AG04449 (cell line): ENCODE measurements at regions not wholly inside any gene's neighbourhood (a gene's known extent, or its start where the extent isn't known, plus 50 kb on each side); places are given as distances from the start of the nearest gene placed in this dataset.

ENCODE experiments used
- CTCF ChIA-PET: fragments of 350-600 bp; formaldehyde crosslinking; extraction: SDS; loops from one replicate; lab custom pipeline; 2021; ENCODE audit warnings: antibody characterized with exemption; lab: Yijun Ruan, JAX
- POLR2A ChIA-PET: fragments of 400-600, 350-600 bp; formaldehyde crosslinking; extraction: SDS; loops from one replicate; lab custom pipeline; 2020; ENCODE audit warnings: antibody characterized with exemption, inconsistent platforms; lab: Yijun Ruan, JAX
- DNase-seq: peaks from one replicate; pipeline ENCODE4 v3.0.0-alpha.2; 2010; ENCODE audit warnings: low read depth, low spot score
- H3K4me3 ChIP-seq: 2 replicates; pipeline ENCODE4 v1.5.1; 2011; ENCODE audit warnings: low read depth, mild to moderate bottlenecking, control low read depth, low read length
- TF ChIP-seq, protein P1 (sequence below): IDR thresholded peaks from one replicate; pipeline ENCODE4 v1.5.1; 2011; ENCODE audit warnings: mild to moderate bottlenecking, moderate library complexity, low read length, control low read depth, inconsistent platforms; ENCODE audit not compliant: insufficient read depth; ENCODE audit errors: missing control alignments

DNA sequence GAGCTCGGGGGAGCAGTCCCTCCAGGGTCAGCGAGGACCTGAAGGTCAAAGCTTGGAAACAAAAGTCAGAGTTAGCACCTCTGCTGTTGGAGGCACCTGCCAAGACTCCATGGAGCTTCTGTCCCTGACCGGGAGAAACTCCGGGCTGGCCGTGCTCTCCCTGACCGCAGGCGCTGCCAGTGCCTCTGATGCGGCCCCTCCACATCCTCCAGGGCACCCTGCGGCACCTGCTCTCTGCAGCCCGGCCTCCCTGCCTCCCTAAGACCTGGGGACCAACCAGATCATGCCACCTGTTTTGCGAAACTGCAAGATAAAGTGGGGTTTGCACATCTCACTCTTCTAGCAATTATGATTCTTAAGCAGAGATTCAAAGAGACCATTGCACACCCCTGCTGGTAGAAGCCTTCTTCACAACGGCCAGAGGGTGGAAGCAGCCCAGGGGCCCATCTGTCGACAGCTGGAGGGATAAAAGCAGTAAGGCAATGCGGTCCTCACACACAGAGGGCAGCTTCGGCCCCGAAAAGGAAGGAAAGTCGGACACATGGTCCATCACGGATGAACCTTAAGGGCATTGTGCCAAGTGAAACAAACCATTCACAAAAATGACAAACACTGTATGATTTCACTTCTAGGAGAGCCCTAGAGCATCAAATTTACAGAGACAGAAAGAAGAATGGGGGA is 477.1 kb downstream of the BRD1 start:
- ChIA-PET CTCF (no interaction called here), POLR2A (no interaction called here)
- no peak overlapping the region for H3K4me3 ChIP-seq
- TF ChIP-seq, protein P1, sequence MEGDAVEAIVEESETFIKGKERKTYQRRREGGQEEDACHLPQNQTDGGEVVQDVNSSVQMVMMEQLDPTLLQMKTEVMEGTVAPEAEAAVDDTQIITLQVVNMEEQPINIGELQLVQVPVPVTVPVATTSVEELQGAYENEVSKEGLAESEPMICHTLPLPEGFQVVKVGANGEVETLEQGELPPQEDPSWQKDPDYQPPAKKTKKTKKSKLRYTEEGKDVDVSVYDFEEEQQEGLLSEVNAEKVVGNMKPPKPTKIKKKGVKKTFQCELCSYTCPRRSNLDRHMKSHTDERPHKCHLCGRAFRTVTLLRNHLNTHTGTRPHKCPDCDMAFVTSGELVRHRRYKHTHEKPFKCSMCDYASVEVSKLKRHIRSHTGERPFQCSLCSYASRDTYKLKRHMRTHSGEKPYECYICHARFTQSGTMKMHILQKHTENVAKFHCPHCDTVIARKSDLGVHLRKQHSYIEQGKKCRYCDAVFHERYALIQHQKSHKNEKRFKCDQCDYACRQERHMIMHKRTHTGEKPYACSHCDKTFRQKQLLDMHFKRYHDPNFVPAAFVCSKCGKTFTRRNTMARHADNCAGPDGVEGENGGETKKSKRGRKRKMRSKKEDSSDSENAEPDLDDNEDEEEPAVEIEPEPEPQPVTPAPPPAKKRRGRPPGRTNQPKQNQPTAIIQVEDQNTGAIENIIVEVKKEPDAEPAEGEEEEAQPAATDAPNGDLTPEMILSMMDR: no peak
- DNase-seq: no peak

DNA sequence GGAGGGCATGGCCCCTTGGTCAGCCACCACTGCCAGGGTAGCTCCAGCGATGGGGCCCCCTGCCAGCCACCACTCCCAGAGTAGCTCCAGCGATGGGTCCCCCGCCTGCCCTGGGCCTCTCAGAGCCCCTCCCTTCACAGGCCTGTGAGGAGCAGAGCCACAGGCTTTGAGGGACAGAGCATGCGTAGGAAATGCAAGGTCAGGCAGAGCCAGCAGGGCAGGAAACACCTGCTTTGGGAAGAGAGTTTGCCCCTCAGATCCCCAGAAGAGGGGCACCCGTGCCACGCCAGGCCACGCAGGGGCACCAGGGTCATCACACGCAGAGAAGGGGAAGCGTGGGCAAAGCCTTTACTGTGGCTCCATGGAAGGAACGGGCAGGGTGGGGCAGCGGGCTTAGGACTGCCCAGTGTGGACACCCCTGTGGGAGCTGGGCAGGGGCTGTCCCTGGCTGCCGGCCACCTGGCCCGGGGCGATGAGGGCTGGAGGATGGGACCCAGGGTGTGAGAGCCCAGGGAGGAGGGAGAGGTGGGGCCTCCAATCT is 477.8 kb downstream of the BRD1 start:
- POLR2A ChIA-PET: no interaction called here
- CTCF ChIA-PET: no interaction called here
- TF ChIP-seq, protein P1: no peak
- DNase-seq: no peak
- no peak overlapping the region for H3K4me3 ChIP-seq

DNA sequence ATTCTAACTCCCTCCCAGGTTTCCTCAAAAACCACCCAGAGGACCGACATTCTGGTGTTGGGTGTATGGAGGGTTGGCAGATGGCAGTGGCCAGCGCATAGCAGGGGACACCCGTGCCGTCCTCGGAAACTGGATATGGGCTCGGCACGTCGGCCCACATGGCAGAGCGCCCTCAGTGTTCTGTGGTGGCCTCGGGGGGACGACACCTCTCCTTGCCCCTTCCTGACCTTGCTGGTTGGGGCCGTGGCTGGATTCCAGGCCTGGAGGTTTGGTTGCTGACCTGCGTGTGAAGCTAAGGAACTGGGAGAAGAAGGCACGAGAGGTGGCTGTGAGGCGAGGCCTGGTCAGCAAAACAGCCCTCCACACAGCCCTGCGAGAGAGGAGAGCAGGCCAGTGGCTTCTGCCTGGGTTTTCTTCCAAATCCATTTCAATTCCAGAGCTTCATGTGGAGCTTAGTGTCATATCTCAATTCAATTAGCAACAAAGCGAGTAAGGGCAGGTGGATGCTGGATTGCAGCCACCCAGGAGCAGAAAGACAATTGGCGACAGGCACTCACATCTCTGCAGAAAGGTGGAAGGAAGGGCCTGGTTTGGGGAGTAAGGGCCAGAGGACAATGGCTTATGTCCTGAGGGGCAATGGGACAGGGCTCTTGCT is 478.4 kb downstream of the BRD1 start:
- ChIA-PET CTCF (no interaction called here), POLR2A (no interaction called here)
- no peak for DNase-seq
- no peak overlapping the region for H3K4me3 ChIP-seq
- TF ChIP-seq, protein P1: no peak

DNA sequence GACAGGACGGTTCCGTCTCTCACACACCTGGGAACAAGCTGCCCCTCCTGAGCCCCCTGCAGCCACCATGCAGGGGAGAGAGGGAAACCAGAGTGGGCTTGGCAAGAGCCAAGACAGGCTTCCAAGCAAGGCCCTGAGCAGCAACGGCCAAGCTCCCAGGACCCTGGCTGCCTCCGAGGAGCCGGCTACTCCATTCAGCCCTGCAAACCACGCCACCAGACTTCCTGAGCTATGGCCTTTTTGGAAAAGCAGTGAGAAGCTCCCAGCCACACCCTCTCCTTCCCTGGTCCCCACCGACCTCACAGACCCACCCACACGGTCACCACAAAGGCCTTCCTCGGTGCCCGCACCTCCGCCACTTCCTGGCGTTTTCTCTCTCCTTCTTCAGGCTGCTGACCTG is 479.0 kb downstream of the BRD1 start:
- TF ChIP-seq, protein P1: no peak
- DNase-seq: no peak
- POLR2A ChIA-PET: no interaction called here
- no peak overlapping the region for H3K4me3 ChIP-seq
- CTCF ChIA-PET: no interaction called here

DNA sequence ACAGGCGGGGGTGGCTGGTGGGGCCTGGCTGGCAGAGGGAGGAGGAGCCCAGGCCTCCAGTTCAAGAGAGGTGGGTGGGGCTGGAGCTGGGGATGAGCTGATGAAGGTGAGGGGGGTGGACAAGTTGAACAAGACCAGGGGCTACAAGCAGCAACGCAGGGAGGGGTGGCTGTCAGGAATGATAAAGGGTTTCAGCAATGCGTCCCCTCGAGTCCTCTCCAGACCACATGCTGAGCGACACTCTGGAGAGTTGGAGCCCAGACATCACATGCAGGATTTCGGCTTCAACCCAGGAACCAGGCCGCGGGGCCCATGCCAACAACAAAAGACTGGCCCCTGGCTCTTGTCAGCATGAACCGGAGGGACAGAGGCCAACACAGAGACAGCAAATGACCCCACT is 480.3 kb downstream of the BRD1 start:
- ChIA-PET CTCF (no interaction called here), POLR2A (no interaction called here)
- H3K4me3 ChIP-seq: no peak overlapping the region
- TF ChIP-seq, protein P1: no peak
- DNase-seq: no peak

DNA sequence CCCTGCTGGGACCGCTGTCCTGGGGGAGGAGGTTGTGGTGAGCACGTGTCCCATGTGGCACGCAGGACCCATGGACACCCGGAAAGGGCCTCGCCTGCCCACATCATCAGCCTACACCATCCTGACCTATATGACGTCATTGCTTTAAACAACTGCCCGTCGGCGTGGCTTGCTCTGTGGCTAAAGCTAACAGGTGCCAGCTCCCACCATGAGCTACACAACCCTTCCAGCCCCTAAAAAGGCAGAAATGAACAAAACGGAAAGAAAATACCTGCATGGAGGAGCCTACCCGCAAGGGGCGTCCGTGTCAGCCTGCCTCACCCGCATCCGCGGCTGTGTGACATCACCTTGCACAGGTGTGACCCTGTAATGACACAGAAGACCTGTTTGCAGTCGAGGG is 481.8 kb downstream of the BRD1 start:
- DNase-seq: no peak
- H3K4me3 ChIP-seq: no peak overlapping the region
- ChIA-PET POLR2A (no interaction called here), CTCF (no interaction called here)
- TF ChIP-seq, protein P1: no peak
